HG02763 (cell line): ENCODE measurements at regions not wholly inside any gene's neighbourhood (a gene's known extent, or its start where the extent isn't known, plus 50 kb on each side); places are given as distances from the start of the nearest gene placed in this dataset.
"Not testable (repeated sequence)": the region's sequence is repeated elsewhere in the genome, so short reads cannot be mapped to it uniquely, and the experiment has no call there.

Source experiments
- ATAC-seq: cut with Tn5 transposase; IDR thresholded peaks from one replicate; pipeline ENCODE4 v1.9.1; 2021; ENCODE audit warnings: mild to moderate bottlenecking, moderate library complexity; ENCODE audit not compliant: unreplicated experiment

GRCh38 chr13:24563087-24563486 is 50.5 kb upstream of the PARP4 start:
- no peak for ATAC-seq

GRCh38 chr13:24563971-24564370 is 51.4 kb upstream of the PARP4 start:
- ATAC-seq: not testable (repeated sequence)

- ATAC-seq: no peak
Measured at GRCh38 chr13:24564881-24565280, 52.3 kb upstream of the PARP4 start.

GRCh38 chr13:24567593-24567992 is 55.0 kb upstream of the PARP4 start:
- ATAC-seq: not testable (repeated sequence)

GRCh38 chr13:24574847-24575246 is 62.3 kb upstream of the PARP4 start:
- no peak for ATAC-seq

GRCh38 chr13:24580315-24580714 is 67.7 kb upstream of the PARP4 start:
- not testable (repeated sequence) for ATAC-seq

GRCh38 chr13:24581578-24581977 is 69.0 kb upstream of the PARP4 start:
- not testable (repeated sequence) for ATAC-seq

- not testable (repeated sequence) for ATAC-seq
Measured at GRCh38 chr13:24591697-24592096, 79.1 kb upstream of the PARP4 start.

GRCh38 chr13:24597906-24598670 is 82.1 kb upstream of the ATP12A start:
- not testable (repeated sequence) for ATAC-seq

- not testable (repeated sequence) for ATAC-seq
Measured at GRCh38 chr13:24599019-24599791, 81.0 kb upstream of the ATP12A start.

- no peak for ATAC-seq
Measured at GRCh38 chr13:24605923-24606372, 74.3 kb upstream of the ATP12A start.

GRCh38 chr13:24606486-24607170 is 73.6 kb upstream of the ATP12A start:
- ATAC-seq: no peak

GRCh38 chr13:24610956-24611355 is 69.3 kb upstream of the ATP12A start:
- peak; percentile 46 for ATAC-seq

GRCh38 chr13:24612726-24613125 is 67.5 kb upstream of the ATP12A start:
- ATAC-seq: no peak

GRCh38 chr13:24613128-24613527 is 67.1 kb upstream of the ATP12A start:
- no peak for ATAC-seq

- ATAC-seq: no peak
Measured at GRCh38 chr13:24613755-24614154, 66.5 kb upstream of the ATP12A start.

GRCh38 chr13:24614306-24615080 is 65.7 kb upstream of the ATP12A start:
- no peak for ATAC-seq

GRCh38 chr13:24615114-24615513 is 65.1 kb upstream of the ATP12A start:
- no peak for ATAC-seq

- no peak for ATAC-seq
Measured at GRCh38 chr13:24615911-24616472, 64.2 kb upstream of the ATP12A start.

GRCh38 chr13:24616514-24616913 is 63.7 kb upstream of the ATP12A start:
- ATAC-seq: no peak
